ENCODE measurements at regions not wholly inside any gene's neighbourhood (a gene's known extent, or its start where the extent isn't known, plus 50 kb on each side); places are given as distances from the start of the nearest gene placed in this dataset.

DNA sequence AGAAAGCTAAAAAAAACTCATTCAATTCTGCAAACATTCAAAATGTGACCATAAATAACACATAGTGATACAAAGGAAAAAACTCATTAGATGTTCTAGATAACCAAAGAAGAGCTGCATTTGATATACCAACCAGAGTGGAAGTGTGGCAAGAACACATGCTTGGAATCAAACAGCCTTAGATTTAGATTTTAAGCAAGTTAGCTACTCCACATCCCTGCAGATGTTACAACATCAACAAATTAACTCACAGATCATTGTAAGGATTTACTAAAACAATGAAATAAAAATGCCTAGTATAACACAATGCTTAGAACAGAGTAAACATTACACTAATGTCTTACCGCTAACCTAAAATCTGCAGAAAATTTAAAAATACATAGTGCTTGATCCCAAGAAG, 114.0 kb upstream of the AKIP1 start:
- H3K9me3 ChIP-seq: no peaks in the 10 kb centered on the region
- WGBS (ENCODE audit: insufficient coverage, low coverage, low lambda C conversion rate, missing lambda C conversion rate): 0% methylated on average over 1 of the region's 1 CpG
- ATAC-seq: no peak

DNA sequence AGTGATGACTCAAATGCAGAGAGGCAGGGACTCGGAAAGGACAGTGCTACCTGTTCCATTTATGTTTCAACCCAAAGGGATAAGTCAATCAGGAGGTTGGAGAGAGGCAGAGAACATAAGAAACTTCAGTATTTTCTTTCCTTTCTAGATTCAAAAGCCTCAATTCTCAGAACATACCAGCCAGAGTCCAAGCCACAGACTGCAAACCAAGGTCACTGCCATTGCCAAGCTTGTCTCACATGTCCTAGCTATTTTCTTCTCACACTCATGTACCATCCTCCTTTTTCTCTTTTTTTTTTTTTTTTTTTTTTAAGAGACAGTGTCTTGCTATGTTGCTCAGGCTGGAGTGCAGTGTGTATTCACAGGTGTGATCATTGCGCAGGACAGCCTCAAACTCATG, 111.7 kb upstream of the AKIP1 start:
- ATAC-seq: no peak
- no peak for TF ChIP-seq POLR2A (IDR thresholded peaks at IDR 0.05)
- TF ChIP-seq, protein P1, sequence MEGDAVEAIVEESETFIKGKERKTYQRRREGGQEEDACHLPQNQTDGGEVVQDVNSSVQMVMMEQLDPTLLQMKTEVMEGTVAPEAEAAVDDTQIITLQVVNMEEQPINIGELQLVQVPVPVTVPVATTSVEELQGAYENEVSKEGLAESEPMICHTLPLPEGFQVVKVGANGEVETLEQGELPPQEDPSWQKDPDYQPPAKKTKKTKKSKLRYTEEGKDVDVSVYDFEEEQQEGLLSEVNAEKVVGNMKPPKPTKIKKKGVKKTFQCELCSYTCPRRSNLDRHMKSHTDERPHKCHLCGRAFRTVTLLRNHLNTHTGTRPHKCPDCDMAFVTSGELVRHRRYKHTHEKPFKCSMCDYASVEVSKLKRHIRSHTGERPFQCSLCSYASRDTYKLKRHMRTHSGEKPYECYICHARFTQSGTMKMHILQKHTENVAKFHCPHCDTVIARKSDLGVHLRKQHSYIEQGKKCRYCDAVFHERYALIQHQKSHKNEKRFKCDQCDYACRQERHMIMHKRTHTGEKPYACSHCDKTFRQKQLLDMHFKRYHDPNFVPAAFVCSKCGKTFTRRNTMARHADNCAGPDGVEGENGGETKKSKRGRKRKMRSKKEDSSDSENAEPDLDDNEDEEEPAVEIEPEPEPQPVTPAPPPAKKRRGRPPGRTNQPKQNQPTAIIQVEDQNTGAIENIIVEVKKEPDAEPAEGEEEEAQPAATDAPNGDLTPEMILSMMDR (IDR thresholded peaks at IDR 0.05): no peak
- H3K27me3 ChIP-seq: no peaks in the 10 kb centered on the region

More for the DNA sequence above, 114.0 kb upstream of the AKIP1 start:
- TF ChIP-seq, protein P1 (IDR thresholded peaks at IDR 0.05): no peak
- no peak for TF ChIP-seq POLR2A (IDR thresholded peaks at IDR 0.05)
- no peak for DNase-seq
- Histone ChIP-seq H3K4me1 (peaks cover 0 to 30% (median 3%) of the 10 kb centered on the region in 4 donors), H3K36me3 (no peaks in the 10 kb centered on the region), H3K27ac (no peak overlapping the region), H3K4me3 (no peak overlapping the region), H3K27me3 (no peaks in the 10 kb centered on the region)
- intact Hi-C loops (cut with DNase I): no loop called here

DNA sequence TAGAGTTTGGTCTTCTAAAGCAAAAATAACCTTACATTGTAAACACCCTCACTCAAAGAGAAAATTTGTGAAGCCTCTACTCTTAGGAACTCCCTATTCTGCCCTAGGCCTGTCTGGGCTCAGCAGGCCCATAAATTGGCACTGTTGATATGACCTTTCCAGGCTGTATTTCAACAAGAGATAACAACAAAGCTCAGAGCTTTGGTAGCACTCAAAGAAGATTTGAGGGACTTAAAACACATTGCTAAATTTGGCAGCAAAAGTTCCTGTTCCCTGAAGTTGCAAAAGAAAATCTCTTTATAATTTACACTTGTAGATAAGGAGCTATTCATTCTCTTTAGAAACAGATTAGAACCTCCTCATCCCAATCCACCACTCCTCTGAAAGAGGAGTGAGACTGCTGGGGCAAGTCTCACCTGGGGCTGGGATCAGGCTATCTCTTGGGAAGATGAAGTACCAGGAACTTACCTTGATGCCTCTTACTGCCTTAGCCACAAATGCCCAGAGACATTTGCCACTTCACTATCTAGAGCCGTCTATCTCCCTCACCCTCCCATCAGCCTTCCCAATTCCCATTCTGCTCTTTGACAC, 110.4 kb upstream of the AKIP1 start:
- H3K27me3 ChIP-seq: no peaks in the 10 kb centered on the region
- DNase-seq: no peak
- H3K27ac ChIP-seq: no peak overlapping the region
- peaks cover 0 to under 1% (median 0%) of the 10 kb centered on the region in 4 donors for H3K4me1 ChIP-seq
- TF ChIP-seq POLR2A (IDR thresholded peaks at IDR 0.05): no peak
- TF ChIP-seq, protein P1 (IDR thresholded peaks at IDR 0.05): no peak
- no peaks in the 10 kb centered on the region for H3K36me3 ChIP-seq
- no peak for ATAC-seq
- no peaks in the 10 kb centered on the region for H3K9me3 ChIP-seq
- 9% methylated on average over 1 of the region's 1 CpG for WGBS (ENCODE audit: insufficient coverage, low coverage, low lambda C conversion rate, missing lambda C conversion rate)
- no peak overlapping the region for H3K4me3 ChIP-seq
- intact Hi-C loops (cut with DNase I): loop anchor here in 1 of 2 donors (10.0 kb wide), 1 partner anchor 96 kb away; no protein-coding TSS in a partner anchor

More for the DNA sequence above, 111.7 kb upstream of the AKIP1 start:
- Histone ChIP-seq H3K27ac (no peak overlapping the region), H3K9me3 (no peaks in the 10 kb centered on the region), H3K4me3 (no peak overlapping the region), H3K36me3 (no peaks in the 10 kb centered on the region), H3K4me1 (peaks cover 0 to 14% (median 3%) of the 10 kb centered on the region in 4 donors)
- DNase-seq: no peak
- intact Hi-C loops (cut with DNase I): no loop called here
- 85% methylated on average over 2 of the region's 2 CpGs for WGBS (ENCODE audit: insufficient coverage, low coverage, low lambda C conversion rate, missing lambda C conversion rate)

DNA sequence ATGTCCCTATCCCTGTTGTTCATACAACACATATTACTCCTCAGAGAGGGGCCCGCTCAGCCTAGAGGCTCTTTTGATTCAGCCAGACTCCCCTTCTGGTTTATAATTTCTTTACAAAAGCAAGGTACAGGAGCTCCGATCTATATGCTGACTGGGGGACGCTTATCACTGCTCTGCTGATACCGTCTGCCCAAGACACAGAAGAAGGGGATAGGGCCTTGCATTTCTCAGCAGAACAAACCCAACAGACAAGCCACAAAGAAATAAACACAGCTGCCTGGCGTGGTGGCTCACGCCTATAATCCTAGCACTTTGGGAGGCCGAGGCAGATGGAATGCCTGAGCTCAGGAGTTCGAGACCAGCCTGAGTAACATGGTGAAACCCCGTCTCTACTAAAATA, 109.9 kb upstream of the AKIP1 start:
- Histone ChIP-seq H3K4me3 (no peak overlapping the region), H3K9me3 (no peaks in the 10 kb centered on the region), H3K27ac (no peak overlapping the region), H3K36me3 (no peaks in the 10 kb centered on the region), H3K4me1 (no peaks in the 10 kb centered on the region), H3K27me3 (no peaks in the 10 kb centered on the region)
- WGBS (ENCODE audit: insufficient coverage, low coverage, low lambda C conversion rate, missing lambda C conversion rate): 89% methylated on average over 8 of the region's 9 CpGs
- DNase-seq: no peak
- no peak for ATAC-seq
- intact Hi-C loops (cut with DNase I): loop anchor here in 1 of 2 donors (10.0 kb wide), 1 partner anchor 96 kb away; no protein-coding TSS in a partner anchor
- no peak for TF ChIP-seq POLR2A (IDR thresholded peaks at IDR 0.05)
- TF ChIP-seq, protein P1 (IDR thresholded peaks at IDR 0.05): no peak

Measured in right lobe of liver (tissue), 6 donors.